ENCODE measurements at regions not wholly inside any gene's neighbourhood (a gene's known extent, or its start where the extent isn't known, plus 50 kb on each side); places are given as distances from the start of the nearest gene placed in this dataset.

DNA sequence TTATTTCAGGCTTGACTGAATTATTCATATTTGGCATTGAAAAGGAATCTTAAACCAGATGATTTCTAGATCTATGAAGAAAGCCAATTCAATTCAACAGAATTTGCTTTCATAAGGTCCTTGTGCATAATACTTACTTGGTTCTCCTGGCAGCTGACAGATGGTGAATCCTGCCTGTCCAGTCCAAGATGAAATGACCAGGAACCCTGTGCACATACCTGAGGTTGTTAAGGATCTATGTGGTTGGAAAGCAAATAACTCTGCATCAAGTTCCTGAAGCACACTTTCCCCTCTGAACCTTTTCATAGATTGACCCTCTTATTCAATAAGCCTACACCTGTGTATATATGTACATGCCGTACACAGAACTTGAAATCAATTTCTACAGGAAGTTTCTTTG is 562.7 kb downstream of the PPARGC1A start:
- TF ChIP-seq, protein P1, sequence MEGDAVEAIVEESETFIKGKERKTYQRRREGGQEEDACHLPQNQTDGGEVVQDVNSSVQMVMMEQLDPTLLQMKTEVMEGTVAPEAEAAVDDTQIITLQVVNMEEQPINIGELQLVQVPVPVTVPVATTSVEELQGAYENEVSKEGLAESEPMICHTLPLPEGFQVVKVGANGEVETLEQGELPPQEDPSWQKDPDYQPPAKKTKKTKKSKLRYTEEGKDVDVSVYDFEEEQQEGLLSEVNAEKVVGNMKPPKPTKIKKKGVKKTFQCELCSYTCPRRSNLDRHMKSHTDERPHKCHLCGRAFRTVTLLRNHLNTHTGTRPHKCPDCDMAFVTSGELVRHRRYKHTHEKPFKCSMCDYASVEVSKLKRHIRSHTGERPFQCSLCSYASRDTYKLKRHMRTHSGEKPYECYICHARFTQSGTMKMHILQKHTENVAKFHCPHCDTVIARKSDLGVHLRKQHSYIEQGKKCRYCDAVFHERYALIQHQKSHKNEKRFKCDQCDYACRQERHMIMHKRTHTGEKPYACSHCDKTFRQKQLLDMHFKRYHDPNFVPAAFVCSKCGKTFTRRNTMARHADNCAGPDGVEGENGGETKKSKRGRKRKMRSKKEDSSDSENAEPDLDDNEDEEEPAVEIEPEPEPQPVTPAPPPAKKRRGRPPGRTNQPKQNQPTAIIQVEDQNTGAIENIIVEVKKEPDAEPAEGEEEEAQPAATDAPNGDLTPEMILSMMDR (conservative IDR thresholded peaks at IDR 0.05; ENCODE audit: low read depth, low read length), result no peak
- peaks cover 2% of the 10 kb centered on the region for H3K4me1 ChIP-seq (ENCODE audit: low read depth, poor library complexity, severe bottlenecking)
- H3K79me2 ChIP-seq (ENCODE audit: insufficient read depth, low read depth), result no peaks in the 10 kb centered on the region
- H3K4me2 ChIP-seq, result no peak overlapping the region
- no peak overlapping the region for H3K9ac ChIP-seq
- H3K27me3 ChIP-seq (ENCODE audit: insufficient read depth, low read depth), result no peaks in the 10 kb centered on the region
- no peaks in the 10 kb centered on the region for H4K20me1 ChIP-seq (ENCODE audit: insufficient read depth)
- no peak overlapping the region for H3K27ac ChIP-seq
- no peaks in the 10 kb centered on the region for H3K36me3 ChIP-seq (ENCODE audit: insufficient read depth)
- H3K4me3 ChIP-seq (IDR thresholded peaks at IDR 0.05; ENCODE audit: insufficient read depth, low read depth, low read length), result no peak overlapping the region
- H2AFZ ChIP-seq (ENCODE audit: low read depth), result no peak overlapping the region

DNA sequence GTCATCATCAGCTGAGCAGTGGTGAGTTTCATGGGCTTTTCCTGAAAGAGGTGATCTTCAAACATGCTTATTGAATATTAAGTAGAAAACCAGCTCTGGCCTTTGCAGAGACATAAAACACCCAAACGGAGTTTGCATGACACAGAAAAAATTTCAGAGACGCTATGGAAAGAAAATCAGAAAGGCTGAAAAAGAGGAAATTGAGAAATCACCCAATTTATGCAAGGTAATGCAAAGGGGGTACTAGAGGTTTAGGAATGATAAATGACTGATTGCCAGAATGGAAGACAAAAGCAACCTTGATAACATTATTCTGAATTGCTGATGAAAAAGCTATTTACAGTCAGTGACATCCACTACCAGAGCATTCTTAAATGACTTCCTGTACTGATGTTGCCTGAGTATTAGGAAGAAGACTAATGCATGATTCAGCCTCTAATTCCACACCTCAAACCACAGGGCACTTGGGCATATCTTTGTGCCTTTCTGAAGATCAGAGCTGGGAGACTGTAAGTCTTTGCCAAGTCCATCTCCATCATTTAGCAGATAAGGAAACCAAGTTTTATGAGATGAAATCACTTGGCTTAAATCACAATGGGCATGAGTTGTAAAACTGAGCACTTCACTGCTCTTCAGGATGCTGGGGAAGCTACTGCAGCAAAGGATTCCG is 565.7 kb downstream of the PPARGC1A start:
- Histone ChIP-seq H3K4me2 (no peak overlapping the region), H3K36me3 (ENCODE audit: insufficient read depth) (no peaks in the 10 kb centered on the region), H4K20me1 (ENCODE audit: insufficient read depth) (no peaks in the 10 kb centered on the region), H3K4me3 (IDR thresholded peaks at IDR 0.05; ENCODE audit: insufficient read depth, low read depth, low read length) (no peak overlapping the region), H3K79me2 (ENCODE audit: insufficient read depth, low read depth) (no peaks in the 10 kb centered on the region), H3K9ac (no peak overlapping the region), H3K4me1 (ENCODE audit: low read depth, poor library complexity, severe bottlenecking) (no peaks in the 10 kb centered on the region), H3K27me3 (ENCODE audit: insufficient read depth, low read depth) (no peaks in the 10 kb centered on the region), H2AFZ (ENCODE audit: low read depth) (no peak overlapping the region), H3K27ac (no peak overlapping the region)
- TF ChIP-seq, protein P1 (conservative IDR thresholded peaks at IDR 0.05; ENCODE audit: low read depth, low read length), result no peak

DNA sequence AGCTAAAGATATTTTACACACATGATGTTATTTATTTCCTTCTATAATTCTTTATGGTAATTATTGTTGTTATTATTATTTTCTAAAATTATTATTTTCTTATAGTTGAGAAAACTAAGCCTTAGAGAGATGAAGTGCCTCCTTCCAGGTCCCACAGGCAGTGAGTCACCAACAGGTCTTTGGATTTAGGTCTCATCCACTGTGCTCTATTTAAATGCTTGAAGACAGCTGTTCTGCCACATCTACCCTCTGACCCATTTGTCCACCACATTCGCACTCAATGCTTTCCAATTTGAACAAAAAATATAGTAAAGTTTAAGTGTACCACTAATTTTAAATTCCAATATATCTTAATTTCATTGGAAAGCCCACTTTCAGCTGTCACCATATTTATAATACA is 566.4 kb downstream of the PPARGC1A start:
- TF ChIP-seq, protein P1 (conservative IDR thresholded peaks at IDR 0.05; ENCODE audit: low read depth, low read length), result no peak
- Histone ChIP-seq H3K79me2 (ENCODE audit: insufficient read depth, low read depth) (no peaks in the 10 kb centered on the region), H3K27me3 (ENCODE audit: insufficient read depth, low read depth) (no peaks in the 10 kb centered on the region), H3K36me3 (ENCODE audit: insufficient read depth) (no peaks in the 10 kb centered on the region), H3K4me1 (ENCODE audit: low read depth, poor library complexity, severe bottlenecking) (no peaks in the 10 kb centered on the region), H3K27ac (no peak overlapping the region), H3K4me3 (IDR thresholded peaks at IDR 0.05; ENCODE audit: insufficient read depth, low read depth, low read length) (no peak overlapping the region), H3K4me2 (no peak overlapping the region), H2AFZ (ENCODE audit: low read depth) (no peak overlapping the region), H4K20me1 (ENCODE audit: insufficient read depth) (no peaks in the 10 kb centered on the region), H3K9ac (no peak overlapping the region)

DNA sequence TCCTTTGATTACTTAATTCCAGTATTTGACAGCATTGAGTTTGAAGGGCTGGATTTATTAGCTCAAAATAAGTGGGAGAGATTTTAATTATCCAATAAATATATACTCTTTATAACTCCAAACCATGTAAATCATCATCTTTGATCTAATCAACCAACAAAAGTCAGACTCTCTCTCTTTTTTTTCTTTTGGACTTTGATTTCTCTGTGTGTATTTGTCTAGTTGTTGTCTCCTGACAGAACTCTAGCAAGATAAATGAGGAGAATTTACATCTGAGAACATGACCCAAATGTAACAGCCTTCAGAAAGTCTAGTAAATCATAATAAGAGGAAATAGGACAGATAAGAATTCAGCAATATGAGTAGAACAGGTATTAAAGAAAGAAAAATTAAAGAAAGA is 567.1 kb downstream of the PPARGC1A start:
- Histone ChIP-seq H3K9ac (no peak overlapping the region), H3K4me1 (ENCODE audit: low read depth, poor library complexity, severe bottlenecking) (no peaks in the 10 kb centered on the region), H3K27me3 (ENCODE audit: insufficient read depth, low read depth) (no peaks in the 10 kb centered on the region), H3K79me2 (ENCODE audit: insufficient read depth, low read depth) (no peaks in the 10 kb centered on the region), H2AFZ (ENCODE audit: low read depth) (no peak overlapping the region), H4K20me1 (ENCODE audit: insufficient read depth) (no peaks in the 10 kb centered on the region), H3K4me3 (IDR thresholded peaks at IDR 0.05; ENCODE audit: insufficient read depth, low read depth, low read length) (no peak overlapping the region), H3K27ac (no peak overlapping the region), H3K36me3 (ENCODE audit: insufficient read depth) (no peaks in the 10 kb centered on the region), H3K4me2 (no peak overlapping the region)
- TF ChIP-seq, protein P1 (conservative IDR thresholded peaks at IDR 0.05; ENCODE audit: low read depth, low read length), result no peak
